Tibial artery (tissue), 4 donors: ENCODE measurements at regions not wholly inside any gene's neighbourhood (a gene's known extent, or its start where the extent isn't known, plus 50 kb on each side); places are given as distances from the start of the nearest gene placed in this dataset.

Experiments used
- DNase-seq, 2 donors: peaks; one replicate each; pipeline ENCODE4 v3.0.0-alpha.2; 2019
- H3K27ac ChIP-seq, 2 donors: fragments of 200-600 bp; sonication (generic) in 1 of 2; 1 replicate in 1 of 2; 2 replicates in 1 of 2; pipeline ENCODE4 v1.5.1; 2018 to 2019; ENCODE audit warnings: mild to moderate bottlenecking in 1 of 2
- H3K27me3 ChIP-seq, 2 donors: fragments of 200-600 bp; sonication (generic) in 1 of 2; one replicate each; pipeline versions ENCODE4 v1.5.1 to v1.6.0; 2016 to 2019
- H3K36me3 ChIP-seq, 3 donors: fragments of 200-600 bp; sonication (generic) in 2 of 3; one replicate each; pipeline ENCODE4 v1.5.1; 2016 to 2019; ENCODE audit warnings: mild to moderate bottlenecking in 2 of 3
- H3K4me1 ChIP-seq, 4 donors: fragments of 200-600 bp; sonication (generic) in 2 of 4; 1 replicate in 3 of 4; 2 replicates in 1 of 4; pipeline ENCODE4 v1.5.1; 2016 to 2019
- H3K4me3 ChIP-seq, 2 donors: fragments of 200-600 bp; sonication (generic) in 1 of 2; 1 replicate in 1 of 2; 2 replicates in 1 of 2; pipeline ENCODE4 v1.5.1; 2018 to 2019; ENCODE audit warnings: mild to moderate bottlenecking in 2 of 2
- H3K9me3 ChIP-seq, 3 donors: fragments of 200-600 bp; sonication (generic) in 1 of 3; one replicate each; pipeline ENCODE4 v1.5.1; 2016 to 2019
- CTCF ChIP-seq, 2 experiments: fragments of 200-600 bp in 1 of 2; fragments of 450-650 bp in 1 of 2; IDR thresholded peaks; one replicate each; pipeline ENCODE4 v1.5.1; 2017 to 2019; ENCODE audit warnings: antibody characterized with exemption in 2 of 2, mild to moderate bottlenecking in 1 of 2, moderate library complexity in 1 of 2
- intact Hi-C: fragments of 100-400 bp; cut with DNase I; formaldehyde crosslinking; loops from one replicate; pipeline ENCODE4 v1.15.0; 2023; ENCODE audit warnings: low total_unique reads

GRCh38 chr5:179455320-179455719 lies 95.0 kb upstream of the RUFY1 start:
- H3K4me3 ChIP-seq, result no peak overlapping the region
- peaks cover 0 to 8% of the 10 kb centered on the region in 2 donors for H3K27me3 ChIP-seq
- no peak for TF ChIP-seq CTCF (IDR thresholded peaks at IDR 0.05)
- no peaks in the 10 kb centered on the region for H3K9me3 ChIP-seq
- H3K36me3 ChIP-seq, result no peaks in the 10 kb centered on the region
- no peak overlapping the region for H3K27ac ChIP-seq
- intact Hi-C loops, result no loop called here
- no peaks in the 10 kb centered on the region for H3K4me1 ChIP-seq
- DNase-seq, result no peak

GRCh38 chr5:179454356-179454755 lies 96.0 kb upstream of the RUFY1 start:
- intact Hi-C loops, result no loop called here
- Histone ChIP-seq H3K4me1 (no peaks in the 10 kb centered on the region), H3K9me3 (no peaks in the 10 kb centered on the region), H3K27ac (no peak overlapping the region), H3K27me3 (peaks cover 0 to 8% of the 10 kb centered on the region in 2 donors), H3K4me3 (no peak overlapping the region), H3K36me3 (no peaks in the 10 kb centered on the region)
- DNase-seq, result no peak
- TF ChIP-seq CTCF (IDR thresholded peaks at IDR 0.05), result no peak

GRCh38 chr5:179453616-179454015 lies 96.7 kb upstream of the RUFY1 start:
- intact Hi-C loops, result no loop called here
- Histone ChIP-seq H3K36me3 (no peaks in the 10 kb centered on the region), H3K27ac (no peak overlapping the region), H3K4me3 (no peak overlapping the region), H3K4me1 (no peaks in the 10 kb centered on the region), H3K27me3 (peaks cover 0 to 8% of the 10 kb centered on the region in 2 donors), H3K9me3 (no peaks in the 10 kb centered on the region)
- TF ChIP-seq CTCF (IDR thresholded peaks at IDR 0.05), result no peak
- no peak for DNase-seq

GRCh38 chr5:179452356-179453230 lies 97.8 kb upstream of the RUFY1 start:
- Histone ChIP-seq H3K4me1 (no peaks in the 10 kb centered on the region), H3K27ac (no peak overlapping the region), H3K36me3 (no peaks in the 10 kb centered on the region), H3K27me3 (peaks cover 0 to 8% of the 10 kb centered on the region in 2 donors), H3K4me3 (no peak overlapping the region), H3K9me3 (no peaks in the 10 kb centered on the region)
- no peak for TF ChIP-seq CTCF (IDR thresholded peaks at IDR 0.05)
- intact Hi-C loops, result no loop called here
- peak in 1 of 2 donors; percentile 44 for DNase-seq

- peak in 1 of 2 donors; percentile 48 for DNase-seq
- intact Hi-C loops, result no loop called here
- H3K9me3 ChIP-seq, result no peaks in the 10 kb centered on the region
- no peak for TF ChIP-seq CTCF (IDR thresholded peaks at IDR 0.05)
- peaks cover 0 to 6% of the 10 kb centered on the region in 2 donors for H3K27me3 ChIP-seq
- no peaks in the 10 kb centered on the region for H3K4me1 ChIP-seq
- no peaks in the 10 kb centered on the region for H3K36me3 ChIP-seq
- H3K27ac ChIP-seq, result no peak overlapping the region
- H3K4me3 ChIP-seq, result no peak overlapping the region
Measured at GRCh38 chr5:179451828-179452196, 98.5 kb upstream of the RUFY1 start.
